OCI-LY1 (cell line): ENCODE measurements at regions not wholly inside any gene's neighbourhood (a gene's known extent, or its start where the extent isn't known, plus 50 kb on each side); places are given as distances from the start of the nearest gene placed in this dataset.

Experiments used
- H2AFZ ChIP-seq: fragments of 200-600 bp; sonication (generic), shearing (Covaris generic); 2 replicates; pipeline ENCODE4 v1.6.0; 2014; ENCODE audit warnings: antibody characterized with exemption, mild to moderate bottlenecking, low read length
- H3F3A ChIP-seq: fragments of 200-600 bp; sonication (generic), shearing (Covaris generic); 2 replicates; pipeline ENCODE4 v1.6.0; 2014; ENCODE audit warnings: mild to moderate bottlenecking, antibody characterized with exemption, low read length, moderate library complexity; ENCODE audit not compliant: insufficient read depth
- H3K27ac ChIP-seq: fragments of 200-600 bp; sonication (generic); 2 replicates; pipeline ENCODE4 v1.5.1; 2014; ENCODE audit warnings: low read length, mixed run types, mild to moderate bottlenecking, low read depth; ENCODE audit not compliant: poor library complexity, severe bottlenecking
- H3K27me3 ChIP-seq: fragments of 200-600 bp; sonication (generic); 2 replicates; pipeline ENCODE4 v1.6.0; 2014; ENCODE audit warnings: antibody characterized with exemption, mild to moderate bottlenecking, low read length, moderate library complexity; ENCODE audit not compliant: insufficient read depth
- H3K36me3 ChIP-seq: fragments of 200-600 bp; sonication (generic); 2 replicates; pipeline ENCODE4 v1.6.1; 2014; ENCODE audit warnings: mild to moderate bottlenecking, antibody characterized with exemption, low read length, moderate library complexity, mixed read lengths; ENCODE audit not compliant: insufficient read depth
- H3K4me1 ChIP-seq: fragments of 200-600 bp; sonication (generic); 2 replicates; pipeline ENCODE4 v1.5.1; 2014; ENCODE audit warnings: mild to moderate bottlenecking, low read length, moderate library complexity; ENCODE audit not compliant: insufficient read depth, severe bottlenecking
- H3K4me2 ChIP-seq: fragments of 200-600 bp; sonication (generic), shearing (Covaris generic); 2 replicates; pipeline ENCODE4 v1.6.1; 2014; ENCODE audit warnings: low read length
- H3K4me3 ChIP-seq: fragments of 200-600 bp; sonication (generic); 2 replicates; pipeline ENCODE4 v1.5.1; 2014; ENCODE audit warnings: low read length, low read depth, mild to moderate bottlenecking, mixed read lengths; ENCODE audit not compliant: poor library complexity, severe bottlenecking
- H3K79me2 ChIP-seq: fragments of 200-600 bp; shearing (Covaris generic); 2 replicates; pipeline ENCODE4 v1.6.1; 2016; ENCODE audit warnings: mixed run types, low read length, mixed read lengths; ENCODE audit not compliant: insufficient read depth
- H3K9ac ChIP-seq: fragments of 200-600 bp; sonication (generic), shearing (Covaris generic); 2 replicates; pipeline ENCODE4 v1.6.1; 2014; ENCODE audit warnings: mild to moderate bottlenecking, low read length, mixed read lengths
- H3K9me2 ChIP-seq: fragments of 200-600 bp; sonication (generic), shearing (Covaris generic); 2 replicates; pipeline ENCODE4 v1.6.1; 2014; ENCODE audit warnings: low read depth, mild to moderate bottlenecking, low read length, mixed read lengths
- H3K9me3 ChIP-seq: fragments of 200-600 bp; shearing (Covaris generic); 2 replicates; pipeline ENCODE4 v1.6.1; 2014; ENCODE audit warnings: low read length, mixed read lengths
- H4K20me1 ChIP-seq: fragments of 200-600 bp; sonication (generic), shearing (Covaris generic); 2 replicates; pipeline ENCODE4 v1.6.0; 2016; ENCODE audit warnings: mild to moderate bottlenecking, low read length; ENCODE audit not compliant: insufficient read depth
- EZH2 ChIP-seq: fragments of 200-600 bp; sonication (generic), shearing (Covaris generic); IDR thresholded peaks from 2 replicates; pipeline ENCODE4 v1.8.0; 2017; ENCODE audit warnings: borderline replicate concordance, mixed run types, mild to moderate bottlenecking, antibody characterized with exemption, low read length, moderate library complexity, mixed read lengths
- TF ChIP-seq, protein P1 (sequence below): fragments of 200-600 bp; sonication (generic), shearing (Covaris generic); IDR thresholded peaks from 2 replicates; pipeline ENCODE4 v1.5.1; 2017; ENCODE audit warnings: mild to moderate bottlenecking, antibody characterized with exemption, low read length, moderate library complexity, mixed read lengths

- H2AFZ ChIP-seq = no peak overlapping the region
- no peaks in the 10 kb centered on the region for H3K27me3 ChIP-seq
- H4K20me1 ChIP-seq = no peaks in the 10 kb centered on the region
- no peaks in the 10 kb centered on the region for H3K79me2 ChIP-seq
- H3K4me3 ChIP-seq = no peak overlapping the region
- H3F3A ChIP-seq = no peaks in the 10 kb centered on the region
- TF ChIP-seq EZH2 = no peak
- TF ChIP-seq, protein P1, sequence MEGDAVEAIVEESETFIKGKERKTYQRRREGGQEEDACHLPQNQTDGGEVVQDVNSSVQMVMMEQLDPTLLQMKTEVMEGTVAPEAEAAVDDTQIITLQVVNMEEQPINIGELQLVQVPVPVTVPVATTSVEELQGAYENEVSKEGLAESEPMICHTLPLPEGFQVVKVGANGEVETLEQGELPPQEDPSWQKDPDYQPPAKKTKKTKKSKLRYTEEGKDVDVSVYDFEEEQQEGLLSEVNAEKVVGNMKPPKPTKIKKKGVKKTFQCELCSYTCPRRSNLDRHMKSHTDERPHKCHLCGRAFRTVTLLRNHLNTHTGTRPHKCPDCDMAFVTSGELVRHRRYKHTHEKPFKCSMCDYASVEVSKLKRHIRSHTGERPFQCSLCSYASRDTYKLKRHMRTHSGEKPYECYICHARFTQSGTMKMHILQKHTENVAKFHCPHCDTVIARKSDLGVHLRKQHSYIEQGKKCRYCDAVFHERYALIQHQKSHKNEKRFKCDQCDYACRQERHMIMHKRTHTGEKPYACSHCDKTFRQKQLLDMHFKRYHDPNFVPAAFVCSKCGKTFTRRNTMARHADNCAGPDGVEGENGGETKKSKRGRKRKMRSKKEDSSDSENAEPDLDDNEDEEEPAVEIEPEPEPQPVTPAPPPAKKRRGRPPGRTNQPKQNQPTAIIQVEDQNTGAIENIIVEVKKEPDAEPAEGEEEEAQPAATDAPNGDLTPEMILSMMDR = no peak
- no peaks in the 10 kb centered on the region for H3K9me2 ChIP-seq
- no peaks in the 10 kb centered on the region for H3K36me3 ChIP-seq
- H3K9ac ChIP-seq = no peak overlapping the region
- no peaks in the 10 kb centered on the region for H3K4me1 ChIP-seq
- no peaks in the 10 kb centered on the region for H3K9me3 ChIP-seq
- no peak overlapping the region for H3K4me2 ChIP-seq
- H3K27ac ChIP-seq = no peak overlapping the region
Observed at GRCh38 chr16:65490286-65490685, 368.4 kb upstream of the CDH11 start.

DNA sequence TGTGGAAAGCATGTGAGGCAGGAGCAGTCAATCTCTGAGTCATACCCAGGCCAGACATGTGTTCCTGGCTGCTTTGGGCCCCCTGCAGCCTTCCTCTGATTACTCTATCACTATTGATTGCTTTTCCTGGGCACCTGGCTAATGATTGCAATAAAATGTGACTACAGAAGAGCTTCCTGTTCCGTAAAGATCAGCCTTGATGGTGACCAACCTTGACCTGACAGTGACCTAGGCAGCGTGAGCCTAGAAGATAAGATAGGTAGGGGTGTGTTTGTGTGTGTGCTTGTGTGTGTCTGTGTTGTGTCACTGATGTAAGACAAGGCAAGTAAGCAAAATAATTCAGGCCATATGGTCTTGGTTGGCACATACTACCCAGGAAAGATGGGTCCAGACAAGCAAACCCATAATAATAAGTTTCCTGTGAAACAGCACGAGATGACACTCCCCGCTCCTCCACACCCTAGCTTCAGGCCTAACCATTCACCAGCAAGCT, 367.7 kb upstream of the CDH11 start:
- Histone ChIP-seq H3K9ac (no peak overlapping the region), H3K36me3 (no peaks in the 10 kb centered on the region), H3K27ac (no peak overlapping the region), H3K4me1 (no peaks in the 10 kb centered on the region), H3K79me2 (no peaks in the 10 kb centered on the region), H3K9me3 (no peaks in the 10 kb centered on the region), H3K4me3 (no peak overlapping the region), H4K20me1 (no peaks in the 10 kb centered on the region), H3K27me3 (no peaks in the 10 kb centered on the region), H3K9me2 (no peaks in the 10 kb centered on the region), H2AFZ (no peak overlapping the region), H3K4me2 (no peak overlapping the region), H3F3A (no peaks in the 10 kb centered on the region)
- TF ChIP-seq, protein P1 = no peak
- TF ChIP-seq EZH2 = no peak

DNA sequence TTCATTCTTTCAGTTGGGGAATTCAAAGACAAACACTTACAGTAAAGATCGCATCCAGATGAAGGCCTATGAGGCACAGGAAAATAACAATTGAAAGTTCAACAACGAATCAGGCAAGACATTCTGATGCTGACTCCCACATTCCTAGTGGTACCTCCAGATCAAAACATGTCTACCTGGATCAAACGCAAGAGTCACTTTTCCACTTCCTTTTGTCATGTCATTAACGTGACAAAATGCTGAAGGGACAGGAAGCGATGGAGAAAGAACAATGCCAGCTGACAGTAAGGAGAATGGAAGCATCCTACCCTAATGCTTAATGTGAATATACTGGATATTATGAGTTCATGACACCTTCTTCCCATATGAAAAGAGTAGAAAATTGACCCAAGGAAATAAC, 365.4 kb upstream of the CDH11 start:
- Histone ChIP-seq H3K4me3 (no peak overlapping the region), H3K4me2 (no peak overlapping the region), H3F3A (no peaks in the 10 kb centered on the region), H4K20me1 (no peaks in the 10 kb centered on the region), H3K36me3 (no peaks in the 10 kb centered on the region), H3K79me2 (no peaks in the 10 kb centered on the region), H3K4me1 (no peaks in the 10 kb centered on the region), H3K27me3 (no peaks in the 10 kb centered on the region), H2AFZ (no peak overlapping the region), H3K9me2 (no peaks in the 10 kb centered on the region), H3K9ac (no peak overlapping the region), H3K9me3 (no peaks in the 10 kb centered on the region), H3K27ac (no peak overlapping the region)
- no peak for TF ChIP-seq EZH2
- TF ChIP-seq, protein P1 = no peak
